ENCODE measurements at regions not wholly inside any gene's neighbourhood (a gene's known extent, or its start where the extent isn't known, plus 50 kb on each side); places are given as distances from the start of the nearest gene placed in this dataset.
"Not testable (repeated sequence)": the region's sequence is repeated elsewhere in the genome, so short reads cannot be mapped to it uniquely, and the experiment has no call there.

GRCh38 chr1:5686925-5687706 lies 305.1 kb downstream of the NPHP4 start:
- no peak for DNase-seq (ENCODE audit: low spot score)

- no peak for DNase-seq (ENCODE audit: low spot score)
Observed at GRCh38 chr1:5686195-5686594, 306.0 kb downstream of the NPHP4 start.

GRCh38 chr1:5685446-5686040 lies 306.7 kb downstream of the NPHP4 start:
- DNase-seq (ENCODE audit: low spot score): no peak

DNA sequence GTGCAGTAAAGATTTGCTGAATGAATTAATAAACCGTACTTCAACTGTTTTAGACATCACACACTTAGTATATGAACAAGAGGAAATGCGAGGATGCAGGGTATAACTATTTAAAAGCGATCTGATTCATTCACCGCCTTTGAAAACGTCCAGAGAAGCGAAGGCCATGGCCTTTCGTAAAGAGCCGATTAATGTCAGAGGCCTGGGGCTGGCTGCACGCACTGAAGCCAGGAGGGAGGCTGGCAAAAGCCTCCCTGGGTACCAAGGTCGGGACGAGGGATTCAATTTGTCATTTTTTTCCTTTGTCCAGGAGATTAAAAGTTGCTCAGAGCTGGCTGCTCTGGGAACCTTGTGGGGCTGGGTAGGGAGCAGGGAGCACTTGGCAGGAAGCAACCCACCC lies 307.4 kb downstream of the NPHP4 start:
- DNase-seq (ENCODE audit: low spot score): no peak

DNA sequence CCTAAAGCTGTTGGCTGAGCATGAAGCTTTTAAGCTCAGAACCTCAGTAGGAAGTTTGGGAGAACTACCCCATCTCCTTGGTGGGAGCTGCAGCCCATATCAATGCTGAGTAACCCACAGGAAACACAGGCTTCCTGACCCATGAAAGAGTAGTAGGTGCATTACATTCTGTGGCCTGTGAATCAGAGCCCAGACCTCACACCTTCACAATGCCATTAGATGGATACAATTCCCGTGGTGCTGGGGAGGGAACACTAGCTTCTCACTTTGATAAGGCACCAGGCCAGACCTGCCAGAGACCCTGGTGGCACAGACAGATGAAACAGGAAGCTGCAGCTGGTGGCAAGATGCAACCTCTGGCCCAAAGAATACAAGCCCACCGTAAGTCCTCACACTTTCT lies 308.8 kb downstream of the NPHP4 start:
- DNase-seq (ENCODE audit: low spot score): no peak

GRCh38 chr1:5682626-5683225 lies 309.5 kb downstream of the NPHP4 start:
- DNase-seq (ENCODE audit: low spot score): no peak

DNA sequence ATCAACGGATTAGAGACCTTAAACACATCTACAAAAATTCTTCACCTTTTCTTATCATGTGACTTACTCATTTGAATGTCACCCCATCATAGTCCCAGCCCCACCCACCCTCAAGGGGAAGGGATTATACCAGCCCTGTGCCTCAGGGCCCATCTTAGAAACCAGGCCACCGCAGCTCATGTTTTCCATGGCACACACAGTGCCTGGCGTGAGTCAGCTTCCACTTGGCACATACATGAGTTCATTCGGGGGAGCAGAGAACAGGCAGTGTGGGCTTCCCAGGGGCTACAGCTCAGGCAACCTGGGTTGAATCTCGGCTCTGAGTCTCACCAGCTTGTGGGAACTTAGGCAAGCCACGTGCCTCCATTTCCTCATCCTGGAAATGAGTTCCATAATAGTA lies 310.6 kb downstream of the NPHP4 start:
- no peak for DNase-seq (ENCODE audit: low spot score)

- no peak for DNase-seq (ENCODE audit: low spot score)
Observed at GRCh38 chr1:5680600-5680999, 311.6 kb downstream of the NPHP4 start.

- no peak for DNase-seq (ENCODE audit: low spot score)
Observed at GRCh38 chr1:5678759-5679158, 313.5 kb downstream of the NPHP4 start.

GRCh38 chr1:5672355-5672754 lies 319.9 kb downstream of the NPHP4 start:
- not testable (repeated sequence) for DNase-seq (ENCODE audit: low spot score)

GRCh38 chr1:5670590-5671350 lies 321.5 kb downstream of the NPHP4 start:
- no peak for DNase-seq (ENCODE audit: low spot score)

DNA sequence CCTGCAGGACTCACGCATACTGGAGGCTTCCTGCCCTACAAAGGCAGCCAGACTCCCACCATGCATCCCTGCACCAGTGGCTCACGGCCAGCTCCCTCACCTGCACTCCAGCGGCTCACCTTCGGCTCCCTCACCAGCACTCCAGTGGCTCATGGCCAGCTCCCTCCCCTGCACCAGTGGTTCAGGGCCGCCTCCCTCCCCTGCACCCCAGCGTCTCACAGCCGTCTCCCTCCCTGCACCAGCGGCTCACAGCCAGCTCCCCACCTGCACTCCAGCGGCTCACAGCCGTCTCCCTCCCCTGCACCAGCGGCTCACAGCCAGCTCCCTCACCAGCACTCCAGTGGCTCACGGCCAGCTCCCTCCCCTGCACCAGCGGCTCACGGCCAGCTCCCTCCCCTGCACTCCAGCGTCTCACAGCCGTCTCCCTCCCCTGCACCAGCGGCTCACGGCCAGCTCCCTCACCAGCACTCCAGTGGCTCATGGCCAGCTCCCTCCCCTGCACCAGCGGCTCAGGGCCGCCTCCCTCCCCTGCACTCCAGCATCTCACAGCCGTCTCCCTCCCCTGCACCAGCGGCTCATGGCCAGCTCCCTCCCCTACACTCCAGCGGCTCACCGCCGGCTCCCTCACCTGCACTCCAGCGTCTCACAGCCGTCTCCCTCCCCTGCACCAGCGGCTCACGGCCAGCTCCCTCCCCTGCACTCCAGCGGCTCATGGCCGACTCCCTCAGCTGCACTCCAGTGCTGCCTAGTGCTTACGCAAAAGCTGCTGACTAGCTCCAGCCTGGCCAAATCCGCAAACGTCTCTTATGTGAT lies 324.5 kb downstream of the NPHP4 start:
- no peak for DNase-seq (ENCODE audit: low spot score)

DNA sequence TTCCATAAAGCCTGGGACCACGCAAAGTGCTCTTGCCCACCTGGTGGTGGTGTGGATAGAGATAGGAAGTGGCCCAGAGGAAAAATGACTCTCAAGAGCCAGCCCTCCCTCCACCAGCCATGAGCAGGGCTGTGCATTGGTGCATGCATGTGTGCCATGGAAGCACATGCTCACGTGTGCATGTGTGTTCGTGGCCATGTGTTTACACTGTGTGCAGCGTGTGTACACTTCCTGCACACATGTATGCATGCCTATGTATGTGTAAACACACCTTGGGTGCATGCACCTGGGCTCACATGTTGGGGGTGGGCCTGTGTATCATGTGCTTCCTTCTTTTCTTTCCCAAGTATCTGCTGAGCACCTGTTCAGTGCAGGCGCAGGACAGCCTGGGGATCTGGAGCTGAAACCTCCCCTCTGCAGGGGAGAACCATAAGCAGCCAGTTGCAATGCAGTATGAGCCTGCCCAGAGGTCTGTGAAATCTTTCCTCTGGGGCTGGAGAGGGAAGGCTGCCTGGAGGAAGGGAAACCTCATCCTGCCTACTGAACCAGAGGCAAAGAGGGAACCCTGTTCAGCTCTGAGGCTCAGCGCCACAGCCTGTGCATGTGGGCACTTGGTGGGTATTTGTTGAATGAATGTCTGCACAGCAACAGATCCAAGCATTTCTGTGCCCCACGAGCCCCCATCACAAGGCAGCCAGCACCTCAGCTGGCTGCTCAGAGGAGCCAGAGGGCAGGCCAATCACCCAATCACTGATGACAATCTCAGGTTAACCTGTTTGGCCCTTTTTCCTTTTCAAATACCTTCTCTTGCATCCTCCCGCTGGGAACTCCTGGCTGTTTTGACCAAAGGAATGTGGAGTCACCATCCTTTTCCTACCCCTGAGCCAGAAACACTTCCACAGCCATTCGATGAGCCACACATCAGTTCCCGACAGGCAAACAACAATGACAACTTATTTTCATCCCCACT lies 327.0 kb downstream of the NPHP4 start:
- DNase-seq (ENCODE audit: low spot score): no peak

- DNase-seq (ENCODE audit: low spot score): no peak
Observed at GRCh38 chr1:5664081-5664768, 328.0 kb downstream of the NPHP4 start.

DNA sequence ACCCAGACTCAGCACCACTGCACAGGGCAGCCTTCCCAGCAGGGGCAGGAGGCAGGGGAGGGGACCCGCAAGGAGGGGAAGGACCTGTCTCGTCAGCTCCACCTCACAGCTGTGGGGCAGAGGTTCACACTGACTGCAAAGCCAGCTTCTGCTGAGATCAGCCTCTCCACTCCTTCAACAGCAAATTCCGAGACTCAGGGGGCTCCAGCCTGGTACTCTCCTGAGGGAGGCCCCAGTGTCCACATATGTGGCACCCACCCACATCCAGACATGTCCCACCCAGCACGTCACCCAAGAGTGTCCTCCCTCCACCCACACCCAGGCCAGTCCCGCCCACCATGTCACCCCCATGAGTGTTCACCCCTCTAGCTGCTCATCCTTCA lies 329.5 kb downstream of the NPHP4 start:
- no peak for DNase-seq (ENCODE audit: low spot score)

DNA sequence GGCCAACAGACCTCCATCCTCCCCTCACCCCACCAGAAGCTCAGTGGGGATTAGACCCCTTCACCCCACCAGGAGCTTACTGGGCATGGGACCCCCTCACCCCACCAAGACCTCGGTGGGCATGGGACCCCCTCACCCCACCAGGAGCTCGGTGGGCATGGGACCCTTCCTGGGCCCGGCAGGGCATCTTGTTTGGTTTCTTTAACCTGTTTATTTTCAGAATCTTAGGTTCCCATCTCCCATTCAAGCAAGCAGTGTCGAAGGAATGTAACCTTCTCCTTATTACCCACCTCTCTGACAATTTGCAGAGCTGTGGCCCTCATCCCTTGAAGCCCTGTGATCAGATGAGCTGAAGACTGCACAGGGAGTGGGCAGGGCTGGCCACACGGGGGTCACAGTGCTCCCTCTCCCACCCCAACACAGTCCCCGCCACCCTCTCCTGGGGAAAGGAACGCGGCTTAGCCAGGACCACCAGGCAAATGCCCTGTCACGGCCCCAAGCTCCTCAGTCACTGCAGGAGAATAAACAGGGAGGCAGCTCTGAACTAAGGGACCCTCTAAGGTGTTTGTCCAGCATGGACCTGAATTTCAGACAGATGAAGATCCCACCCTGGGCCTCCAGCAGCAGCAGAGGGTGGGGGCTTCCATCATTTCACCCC lies 330.0 kb downstream of the NPHP4 start:
- DNase-seq (ENCODE audit: low spot score): no peak

DNA sequence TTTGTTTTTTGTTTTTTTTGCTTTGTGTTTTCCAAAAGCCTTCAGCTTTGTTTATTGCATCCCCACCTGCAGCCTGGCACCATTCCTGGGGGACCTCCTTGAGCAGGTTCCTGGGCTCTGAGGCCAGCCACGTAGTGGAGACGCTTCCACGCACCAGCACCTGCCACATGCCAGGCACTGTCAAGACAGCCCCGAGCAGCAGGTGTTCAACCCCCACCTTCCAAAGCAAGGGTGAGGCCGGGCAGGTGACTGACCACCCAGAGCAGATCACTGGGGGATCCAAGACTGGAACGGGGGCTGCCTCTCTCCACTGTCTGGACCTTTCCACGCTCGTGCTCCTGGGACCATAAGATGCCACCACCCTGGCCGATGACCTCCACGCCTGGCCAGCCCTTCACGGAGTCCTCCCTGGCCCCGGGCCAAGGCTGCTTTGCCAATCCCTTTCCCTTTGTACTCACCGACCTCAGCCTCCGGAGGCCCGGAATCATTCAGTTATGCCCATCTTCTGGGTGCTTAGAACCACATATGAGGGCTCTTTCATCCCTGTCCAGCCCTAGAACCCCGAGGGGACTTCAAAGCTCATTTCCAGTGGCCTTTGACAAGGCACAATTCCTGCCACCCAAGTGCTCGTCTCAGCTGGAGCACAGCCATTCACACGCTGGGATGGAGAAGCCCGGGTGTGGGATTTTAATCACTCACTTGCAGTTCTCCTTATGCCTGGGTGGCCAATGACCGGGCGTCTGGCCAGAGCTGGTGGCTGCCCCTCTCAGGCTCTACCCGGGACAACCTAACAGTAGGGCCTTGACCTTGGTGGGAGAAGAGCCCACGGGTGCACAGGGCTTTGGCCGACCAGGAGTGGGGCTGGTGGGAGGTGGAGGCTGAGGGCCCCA lies 330.8 kb downstream of the NPHP4 start:
- DNase-seq (ENCODE audit: low spot score): no peak

DNA sequence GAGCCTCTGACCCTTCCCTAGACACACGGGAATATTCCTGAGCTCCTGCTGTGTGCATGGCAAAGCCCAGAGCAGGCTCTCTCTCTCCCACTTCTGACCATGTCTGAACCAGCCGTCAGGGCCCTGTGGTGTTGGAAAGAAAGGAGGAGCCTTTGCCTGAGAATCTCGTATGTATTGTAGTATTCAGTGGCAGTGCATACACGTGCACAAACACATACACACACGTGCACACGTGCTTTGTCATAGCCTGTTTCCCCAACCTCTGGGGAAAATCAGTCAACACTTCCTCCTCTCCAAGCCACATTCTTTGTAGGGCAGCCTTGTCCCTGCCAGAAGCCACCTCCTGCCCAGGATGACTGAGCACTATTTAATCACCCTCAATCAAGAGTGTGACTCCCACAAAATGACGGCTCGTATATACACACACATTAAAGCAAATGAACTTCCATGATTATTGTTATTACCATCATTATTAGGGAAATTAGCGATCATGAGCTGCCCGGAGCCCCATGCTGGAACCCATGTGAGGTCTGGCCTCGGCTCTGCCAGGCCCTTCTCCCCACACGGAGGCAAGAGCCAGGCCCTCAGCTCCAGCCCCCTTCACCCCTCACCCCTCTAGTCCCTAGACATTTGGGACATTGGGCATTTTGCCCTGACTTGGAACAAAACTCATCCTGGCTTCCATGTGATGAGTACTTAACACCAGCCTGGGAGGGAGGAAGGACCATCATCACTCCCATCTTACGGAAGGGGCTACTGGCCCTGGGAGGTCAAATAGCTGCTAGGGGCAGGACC lies 331.9 kb downstream of the NPHP4 start:
- DNase-seq (ENCODE audit: low spot score): no peak
